Esophagus (tissue), 2 donors: ENCODE measurements at regions not wholly inside any gene's neighbourhood (a gene's known extent, or its start where the extent isn't known, plus 50 kb on each side); places are given as distances from the start of the nearest gene placed in this dataset.

Experiments
- H3K27ac ChIP-seq, 2 donors: one replicate each; pipeline ENCODE4 v1.5.1; 2013; ENCODE audit warnings: low read depth in 2 of 2, mild to moderate bottlenecking in 2 of 2, inconsistent platforms in 1 of 2, low read length in 1 of 2, moderate library complexity in 1 of 2
- H3K27me3 ChIP-seq, 2 donors: one replicate each; pipeline ENCODE4 v1.6.1; 2013; ENCODE audit warnings: low read length in 2 of 2, control low read depth in 1 of 2, mild to moderate bottlenecking in 1 of 2; ENCODE audit not compliant: insufficient read depth in 2 of 2, control insufficient read depth in 1 of 2
- H3K36me3 ChIP-seq, 2 donors: one replicate each; pipeline ENCODE4 v1.6.1; 2013; ENCODE audit warnings: low read length in 1 of 2; ENCODE audit not compliant: control insufficient read depth in 2 of 2, insufficient read depth in 2 of 2
- H3K4me1 ChIP-seq, 2 donors: one replicate each; pipeline ENCODE4 v1.6.1; 2013; ENCODE audit warnings: low read length in 1 of 2; ENCODE audit not compliant: control insufficient read depth in 2 of 2, insufficient read depth in 2 of 2
- H3K4me3 ChIP-seq, 2 donors: one replicate each; pipeline ENCODE4 v1.5.1; 2013; ENCODE audit warnings: low read length in 2 of 2, mild to moderate bottlenecking in 2 of 2, low read depth in 1 of 2, moderate library complexity in 1 of 2
- H3K9me3 ChIP-seq, 2 donors: one replicate each; pipeline ENCODE4 v1.6.1; 2013; ENCODE audit warnings: mild to moderate bottlenecking in 2 of 2, low read depth in 1 of 2, low read length in 1 of 2, moderate library complexity in 1 of 2; ENCODE audit not compliant: control insufficient read depth in 2 of 2, insufficient read depth in 1 of 2
- WGBS, 2 donors: extraction: QIAGEN DNeasy Blood & Tissue Kit; methylation state at CpG; one replicate each; pipeline ENCODE4 v1.1.7; 2013; 5-methylcytosine and 5-hydroxymethylcytosine counted together
- donor health status: healthy with polysubstance abuse.
- donor health status: Bipolar disorder and iron deficiency.

DNA sequence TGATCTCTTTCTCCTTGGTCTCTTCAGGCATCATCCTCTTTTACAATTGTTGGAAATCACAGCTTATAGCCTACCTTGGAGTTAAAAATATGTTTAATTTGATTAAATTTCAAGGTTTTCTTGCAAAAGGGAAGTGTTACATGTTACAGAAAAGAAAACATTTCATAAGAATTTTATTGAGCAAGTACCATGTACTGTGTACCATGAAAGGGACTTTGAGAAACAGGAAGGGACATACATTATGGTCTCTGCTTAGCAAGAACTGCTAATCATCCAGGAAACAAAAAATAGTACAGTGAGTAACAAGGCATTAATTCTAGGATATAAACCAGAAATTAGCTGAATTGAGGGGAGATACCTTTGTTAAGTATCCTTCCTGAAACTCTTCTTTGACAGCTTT, 145.3 kb upstream of the SPACA1 start:
- Histone ChIP-seq H3K4me3 (no peak overlapping the region), H3K4me1 (no peaks in the 10 kb centered on the region), H3K36me3 (no peaks in the 10 kb centered on the region), H3K9me3 (no peaks in the 10 kb centered on the region), H3K27ac (no peak overlapping the region), H3K27me3 (no peaks in the 10 kb centered on the region)

DNA sequence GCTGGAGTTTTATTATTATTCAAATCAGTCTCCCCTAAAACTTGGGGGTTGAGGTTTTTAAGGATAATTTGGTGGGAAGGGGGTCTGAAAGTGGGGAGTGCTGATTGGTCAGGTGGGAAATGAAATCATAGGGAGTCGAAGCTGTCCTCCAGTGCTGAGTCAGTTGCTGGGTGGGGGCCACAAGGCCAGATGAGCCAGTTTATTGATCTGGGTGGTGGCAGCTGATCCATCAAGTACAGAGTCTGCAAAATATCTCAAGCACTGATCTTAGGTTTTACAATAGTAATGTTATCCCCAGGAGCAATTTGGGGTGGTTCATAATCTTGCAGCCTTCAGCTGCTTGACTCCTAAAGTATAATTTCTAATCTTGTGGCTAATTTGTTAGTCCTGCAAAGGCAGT, 146.0 kb upstream of the SPACA1 start:
- H3K4me1 ChIP-seq = no peaks in the 10 kb centered on the region
- 47 to 70% methylated on average over 1 of the region's 1 CpG for WGBS, 2 donors

DNA sequence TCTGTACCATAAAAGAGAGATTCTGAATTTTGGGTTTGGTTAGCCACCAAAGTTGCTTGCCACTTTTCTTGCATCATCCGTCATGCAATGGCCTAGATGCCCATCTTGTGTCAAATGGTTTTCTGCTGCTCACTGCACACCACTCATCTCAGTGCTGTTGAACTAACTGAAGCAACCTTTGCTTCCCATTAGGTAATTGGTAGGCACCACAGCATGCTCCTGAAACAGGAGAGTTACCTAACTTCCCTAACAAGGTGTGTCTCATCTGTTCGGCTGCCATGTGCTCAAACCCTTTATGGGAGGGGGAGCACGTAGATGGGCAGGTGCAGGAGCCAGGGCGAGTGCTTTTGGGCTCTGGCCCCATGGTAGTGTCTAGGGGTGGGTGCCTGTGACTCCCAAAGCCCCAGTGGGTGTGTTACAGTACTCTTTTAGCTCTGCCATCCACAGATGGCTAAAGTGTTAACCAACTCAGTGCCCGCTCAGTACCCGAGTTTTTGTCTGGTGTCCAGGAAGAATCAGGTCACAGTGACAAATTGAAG, 147.4 kb upstream of the SPACA1 start:
- Histone ChIP-seq H3K27me3 (no peaks in the 10 kb centered on the region), H3K27ac (no peak overlapping the region), H3K4me1 (no peaks in the 10 kb centered on the region), H3K36me3 (no peaks in the 10 kb centered on the region), H3K4me3 (no peak overlapping the region), H3K9me3 (no peaks in the 10 kb centered on the region)
- 83 to 90% methylated on average over 6 of the region's 6 CpGs for WGBS, 2 donors

More for the DNA sequence above, 146.0 kb upstream of the SPACA1 start:
- no peaks in the 10 kb centered on the region for H3K27me3 ChIP-seq
- H3K9me3 ChIP-seq = no peaks in the 10 kb centered on the region
- no peak overlapping the region for H3K27ac ChIP-seq
- H3K36me3 ChIP-seq = no peaks in the 10 kb centered on the region
- H3K4me3 ChIP-seq = no peak overlapping the region

DNA sequence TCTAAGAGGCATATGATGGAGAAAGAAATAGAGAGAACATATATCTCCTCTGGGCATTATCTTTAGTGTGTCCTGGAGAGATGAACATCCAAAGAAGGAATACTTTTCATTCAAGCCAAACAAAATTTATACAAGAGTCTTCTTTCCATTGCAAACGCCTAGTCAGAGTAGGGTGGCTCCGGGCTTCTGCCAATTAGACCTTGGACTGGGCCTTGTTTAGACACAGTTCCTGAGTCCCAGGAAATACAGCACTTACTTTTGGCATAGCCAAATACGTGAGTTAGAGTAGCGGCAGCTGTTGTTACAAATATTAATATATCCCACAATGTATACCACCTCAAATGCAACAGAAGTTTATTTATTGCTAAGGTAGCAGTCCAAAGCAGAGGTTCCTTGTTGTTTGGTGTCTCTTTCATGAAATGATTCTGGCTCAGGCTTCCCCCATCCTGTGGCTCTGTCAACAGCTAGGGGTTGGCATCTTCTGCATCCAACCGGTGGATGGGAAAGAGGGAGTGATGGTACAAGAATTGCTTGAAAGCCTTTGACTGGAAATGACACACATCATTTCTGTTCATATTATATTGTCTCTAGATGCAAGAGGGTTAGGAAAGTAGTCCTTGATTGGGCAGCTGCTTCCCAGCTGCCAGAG, 148.0 kb upstream of the SPACA1 start:
- Histone ChIP-seq H3K9me3 (no peaks in the 10 kb centered on the region), H3K27me3 (no peaks in the 10 kb centered on the region), H3K27ac (no peak overlapping the region), H3K4me1 (no peaks in the 10 kb centered on the region), H3K36me3 (no peaks in the 10 kb centered on the region), H3K4me3 (no peak overlapping the region)
- WGBS, 2 donors = 77 to 88% methylated on average over 5 of the region's 5 CpGs

DNA sequence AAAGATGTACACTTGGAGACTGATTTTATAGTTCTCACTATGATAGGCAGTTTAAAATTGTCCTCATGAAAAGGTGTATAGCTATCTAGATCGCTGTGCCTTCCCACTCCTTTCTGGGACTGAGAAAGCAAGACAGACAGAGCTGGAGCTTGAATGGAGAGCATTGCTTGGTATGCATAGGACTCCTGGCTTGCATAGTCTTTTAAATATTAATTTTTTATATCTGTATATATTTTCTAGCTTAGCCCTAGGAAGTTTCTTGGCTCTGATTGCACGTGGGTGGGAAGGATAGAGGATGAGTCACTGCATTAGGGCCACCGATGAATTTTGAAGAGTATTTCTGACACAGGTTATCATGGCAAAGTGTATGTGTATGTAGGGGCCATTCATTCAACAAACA, 150.0 kb upstream of the SPACA1 start:
- Histone ChIP-seq H3K27ac (no peak overlapping the region), H3K27me3 (no peaks in the 10 kb centered on the region), H3K36me3 (no peaks in the 10 kb centered on the region), H3K4me3 (no peak overlapping the region), H3K9me3 (no peaks in the 10 kb centered on the region), H3K4me1 (no peaks in the 10 kb centered on the region)
- WGBS, 2 donors = 36 to 55% methylated on average over 3 of the region's 3 CpGs

DNA sequence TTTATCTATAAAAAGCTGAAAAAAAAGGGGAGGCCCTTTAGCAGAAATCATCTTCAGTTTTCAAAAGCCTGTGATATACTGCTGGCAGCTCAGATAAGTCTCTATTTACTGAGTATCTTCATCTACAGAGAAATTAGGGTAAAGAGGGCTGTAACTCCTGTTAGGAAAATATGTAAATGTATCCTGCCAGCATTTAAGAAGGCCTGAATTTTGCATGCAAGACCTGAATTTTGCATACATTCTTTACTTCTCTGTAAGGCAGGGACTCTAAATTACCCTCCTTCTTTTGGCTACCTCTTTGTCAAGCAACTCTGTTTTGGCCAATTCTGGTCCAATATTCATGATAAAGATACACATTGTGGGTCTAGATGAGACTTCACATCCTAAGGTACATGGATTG, 150.6 kb upstream of the SPACA1 start:
- Histone ChIP-seq H3K9me3 (no peaks in the 10 kb centered on the region), H3K27ac (no peak overlapping the region), H3K27me3 (no peaks in the 10 kb centered on the region), H3K4me3 (no peak overlapping the region), H3K4me1 (no peaks in the 10 kb centered on the region), H3K36me3 (no peaks in the 10 kb centered on the region)

DNA sequence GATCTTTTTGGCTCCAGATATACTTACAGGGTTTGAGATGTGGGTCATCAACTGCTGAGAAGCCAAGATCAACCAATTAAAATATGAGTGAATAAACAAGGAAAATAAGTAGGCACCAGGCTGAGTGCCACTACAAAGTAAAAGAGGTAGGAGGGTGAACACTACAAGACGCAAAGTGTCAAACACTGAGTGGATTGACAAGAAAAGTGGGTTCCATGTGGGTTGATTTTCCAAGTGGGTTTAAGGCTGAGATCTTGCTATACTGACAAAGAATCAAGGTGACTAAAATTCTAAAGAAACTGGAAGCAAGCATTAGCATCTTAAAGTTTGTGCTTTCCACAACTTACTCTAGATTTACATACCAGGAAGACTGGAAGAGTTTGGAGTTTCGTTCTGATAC, 160.4 kb upstream of the SPACA1 start:
- Histone ChIP-seq H3K4me3 (no peak overlapping the region), H3K9me3 (no peaks in the 10 kb centered on the region), H3K4me1 (no peaks in the 10 kb centered on the region), H3K27ac (no peak overlapping the region), H3K27me3 (no peaks in the 10 kb centered on the region), H3K36me3 (no peaks in the 10 kb centered on the region)
- 94 to 95% methylated on average over 2 of the region's 2 CpGs for WGBS, 2 donors

DNA sequence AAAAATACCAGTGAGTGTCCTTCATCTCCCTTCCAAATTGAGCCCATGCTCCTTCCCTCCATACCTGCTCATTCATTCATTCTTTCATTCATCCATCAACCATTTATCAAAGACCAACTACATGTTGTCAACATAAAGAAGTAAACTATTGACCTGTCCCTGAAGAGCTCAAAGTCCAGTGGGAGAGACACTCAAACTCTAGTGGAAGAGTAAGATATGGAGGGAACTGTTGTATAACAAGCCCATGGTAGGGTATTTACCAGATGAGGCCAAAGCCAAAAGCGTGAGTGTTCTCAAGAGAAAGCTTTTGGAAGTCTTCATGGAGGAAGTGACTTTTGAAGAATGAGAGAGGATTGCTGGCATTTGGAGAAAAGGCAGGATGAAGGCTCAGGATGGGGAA, 163.4 kb upstream of the SPACA1 start:
- no peaks in the 10 kb centered on the region for H3K4me1 ChIP-seq
- H3K27ac ChIP-seq = no peak overlapping the region
- 88 to 92% methylated on average over 1 of the region's 1 CpG for WGBS, 2 donors
- H3K27me3 ChIP-seq = no peaks in the 10 kb centered on the region
- H3K9me3 ChIP-seq = no peaks in the 10 kb centered on the region
- H3K36me3 ChIP-seq = no peaks in the 10 kb centered on the region
- no peak overlapping the region for H3K4me3 ChIP-seq

DNA sequence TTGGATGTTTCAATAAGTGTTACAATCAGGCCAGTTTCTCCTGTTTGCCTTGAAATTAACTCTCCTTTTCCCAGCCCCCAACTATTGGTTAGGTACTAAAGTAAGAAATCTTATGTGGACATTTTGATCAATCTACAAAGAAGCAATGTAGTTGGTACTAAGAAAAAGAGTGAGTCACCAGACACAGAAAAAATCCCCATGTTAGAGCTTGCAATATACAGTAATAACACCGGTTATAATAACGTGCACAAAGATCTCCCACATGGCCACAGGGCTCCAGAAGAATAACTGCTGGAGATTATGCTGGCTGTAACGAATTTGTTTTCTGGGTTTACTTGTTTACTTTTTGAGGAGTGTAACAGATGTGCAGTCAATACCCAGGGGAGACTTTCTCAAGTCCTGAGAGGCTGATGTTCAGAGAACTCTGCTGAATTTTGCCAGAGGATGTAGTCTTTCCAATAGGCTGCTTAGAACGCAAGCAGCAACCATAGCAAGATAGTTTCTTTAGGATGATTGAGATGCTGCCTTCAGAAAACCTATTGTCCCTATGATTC, 166.2 kb upstream of the SPACA1 start:
- H3K9me3 ChIP-seq = no peaks in the 10 kb centered on the region
- no peak overlapping the region for H3K4me3 ChIP-seq
- H3K27me3 ChIP-seq = peaks cover 0 to 3% of the 10 kb centered on the region in 2 donors
- H3K27ac ChIP-seq = no peak overlapping the region
- WGBS, 2 donors = 49 to 54% methylated on average over 4 of the region's 4 CpGs
- H3K4me1 ChIP-seq = no peaks in the 10 kb centered on the region
- no peaks in the 10 kb centered on the region for H3K36me3 ChIP-seq
